Subcutaneous abdominal adipose tissue (tissue), 5 donors: ENCODE measurements at regions not wholly inside any gene's neighbourhood (a gene's known extent, or its start where the extent isn't known, plus 50 kb on each side); places are given as distances from the start of the nearest gene placed in this dataset.

Experiments
- H3K27ac ChIP-seq: one replicate; pipeline ENCODE4 v1.7.0; 2013; ENCODE audit warnings: low read depth, mild to moderate bottlenecking, inconsistent platforms, low read length, moderate library complexity
- H3K27me3 ChIP-seq, 5 donors: one replicate each; pipeline ENCODE4 v1.7.0; 2013; ENCODE audit warnings: low read length in 5 of 5, inconsistent platforms in 1 of 5; ENCODE audit not compliant: control insufficient read depth in 5 of 5, insufficient read depth in 4 of 5
- H3K36me3 ChIP-seq, 5 donors: one replicate each; pipeline ENCODE4 v1.7.0; 2013; ENCODE audit warnings: low read length in 5 of 5; ENCODE audit not compliant: control insufficient read depth in 5 of 5, insufficient read depth in 5 of 5
- H3K4me1 ChIP-seq, 5 donors: one replicate each; pipeline ENCODE4 v1.7.0; 2013; ENCODE audit warnings: low read length in 5 of 5, mild to moderate bottlenecking in 3 of 5, moderate library complexity in 1 of 5; ENCODE audit not compliant: control insufficient read depth in 5 of 5, insufficient read depth in 5 of 5
- H3K4me3 ChIP-seq, 5 donors: one replicate each; pipeline ENCODE4 v1.7.0; 2013; ENCODE audit warnings: low read length in 5 of 5, low read depth in 1 of 5
- H3K9ac ChIP-seq, 5 donors: one replicate each; pipeline ENCODE4 v1.7.0; 2013; ENCODE audit warnings: low read length in 5 of 5, mild to moderate bottlenecking in 4 of 5, moderate library complexity in 3 of 5
- H3K9me3 ChIP-seq, 5 donors: one replicate each; pipeline ENCODE4 v1.7.0; 2013; ENCODE audit warnings: low read length in 5 of 5; ENCODE audit not compliant: control insufficient read depth in 5 of 5
- donor health status: healthy.
- donor health status: healthy.
- donor health status: healthy.
- donor health status: healthy.
- donor health status: healthy.

DNA sequence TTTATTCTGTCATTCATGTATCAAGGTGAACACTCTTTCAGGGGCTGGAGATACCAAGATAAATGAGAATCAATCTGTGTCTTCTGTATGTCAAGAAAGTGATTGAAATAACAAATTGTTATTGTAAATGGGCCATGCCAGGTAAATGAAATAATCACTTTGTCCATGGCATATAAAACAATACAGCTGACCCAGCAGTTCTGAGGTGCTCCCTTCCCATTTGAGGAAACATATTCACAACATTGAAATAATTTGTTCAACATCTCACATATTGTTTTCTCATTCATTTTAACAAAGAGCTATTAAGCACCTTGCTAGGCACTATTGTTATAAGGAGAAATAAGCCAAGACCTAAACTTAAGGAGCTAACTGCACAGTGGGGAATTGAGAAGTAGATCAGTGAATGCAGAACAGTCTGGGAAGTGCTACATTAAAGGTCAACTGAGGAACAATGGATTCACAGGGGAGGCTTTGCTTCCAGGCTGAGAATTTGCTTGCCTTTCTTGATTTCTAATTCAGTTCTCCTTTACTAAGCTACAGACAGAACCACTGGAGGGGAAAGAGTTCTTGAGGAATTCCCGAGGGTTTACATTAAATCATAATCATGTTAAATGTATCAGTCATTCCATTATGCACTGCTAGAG lies 806.3 kb upstream of the ARPP21 start:
- Histone ChIP-seq H3K27me3 (no peaks in the 10 kb centered on the region), H3K4me3 (no peak overlapping the region), H3K9ac (no peak overlapping the region), H3K27ac (no peak overlapping the region), H3K36me3 (no peaks in the 10 kb centered on the region), H3K4me1 (no peaks in the 10 kb centered on the region), H3K9me3 (no peaks in the 10 kb centered on the region)

DNA sequence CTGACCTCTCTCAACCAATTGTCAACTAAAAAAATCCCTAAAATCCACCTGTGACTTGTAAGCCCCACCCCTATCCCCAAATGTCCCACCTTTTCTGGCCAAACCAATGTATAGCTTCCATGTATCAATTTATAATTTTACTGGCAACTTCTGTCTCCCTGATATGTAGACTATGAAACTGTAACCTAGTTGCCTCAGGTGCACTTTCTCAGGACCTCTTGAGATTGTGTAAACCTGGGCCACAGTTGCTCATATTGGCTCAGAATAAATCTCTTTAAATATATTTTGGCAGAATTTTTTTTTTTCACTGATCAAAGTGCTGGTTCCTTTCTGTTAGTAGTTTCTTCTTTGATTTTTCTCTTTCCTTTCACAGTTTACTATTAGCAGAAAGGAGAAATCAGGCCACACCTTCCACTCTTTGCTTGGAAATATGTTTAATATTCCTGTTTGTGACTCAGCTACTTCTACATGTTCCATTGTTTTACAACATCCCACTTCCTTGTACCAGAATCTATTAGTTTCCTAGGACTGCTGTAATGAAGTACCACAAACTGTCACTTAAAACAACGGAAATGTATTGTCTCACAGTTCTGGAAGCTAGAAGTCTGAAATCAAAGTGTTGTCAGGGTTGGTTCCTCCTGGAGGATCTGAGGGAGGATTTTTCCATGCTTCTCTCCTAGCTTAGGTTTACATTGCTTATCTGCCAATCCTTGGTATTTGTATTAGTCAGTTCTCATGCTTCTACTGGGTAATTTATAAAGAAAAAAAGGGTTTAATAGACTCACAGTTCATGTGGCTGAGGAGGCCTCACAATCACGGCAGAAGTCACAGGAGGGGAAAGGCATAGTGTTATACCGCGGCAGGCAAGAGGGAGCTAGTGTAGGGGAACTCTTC lies 801.2 kb upstream of the ARPP21 start:
- Histone ChIP-seq H3K9ac (no peak overlapping the region), H3K36me3 (no peaks in the 10 kb centered on the region), H3K9me3 (no peaks in the 10 kb centered on the region), H3K4me3 (no peak overlapping the region), H3K27me3 (no peaks in the 10 kb centered on the region), H3K27ac (no peak overlapping the region), H3K4me1 (no peaks in the 10 kb centered on the region)

DNA sequence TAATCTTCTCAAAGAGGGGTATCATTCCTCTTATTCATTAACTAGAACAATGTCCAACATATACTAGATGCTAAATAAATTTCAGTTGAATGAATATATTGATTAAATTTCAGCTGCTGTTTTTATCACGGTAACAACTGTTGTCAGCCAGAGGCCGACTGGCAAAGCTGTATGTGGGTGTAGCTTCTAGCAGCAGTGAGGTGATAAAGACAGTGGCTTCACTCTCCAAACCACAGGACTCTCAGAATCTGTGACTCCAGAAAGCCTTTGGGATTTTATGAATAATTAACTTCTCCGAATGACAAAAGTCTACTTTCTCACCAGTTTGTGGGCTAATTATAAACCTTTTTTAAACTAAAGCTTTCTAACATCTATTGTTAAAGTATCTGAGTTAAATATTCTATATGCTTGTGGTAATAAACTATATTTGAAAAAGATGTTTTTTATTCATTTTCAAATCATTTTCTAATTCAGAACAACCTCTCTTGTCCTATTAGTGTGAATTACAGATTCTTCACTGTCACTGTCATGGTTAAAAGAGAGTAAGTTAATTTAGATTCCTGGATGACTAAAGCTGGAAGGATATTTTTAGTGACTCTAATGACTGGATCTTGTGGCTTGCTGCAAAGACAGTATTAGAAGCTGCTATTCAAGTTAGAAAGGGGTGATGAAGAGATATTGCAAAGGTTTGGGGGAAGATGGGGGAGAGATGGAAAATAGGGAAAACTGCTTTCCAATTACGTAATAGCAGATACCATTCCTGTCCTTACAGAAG lies 796.4 kb upstream of the ARPP21 start:
- Histone ChIP-seq H3K9me3 (no peaks in the 10 kb centered on the region), H3K36me3 (no peaks in the 10 kb centered on the region), H3K27ac (no peak overlapping the region), H3K9ac (no peak overlapping the region), H3K4me3 (no peak overlapping the region), H3K4me1 (no peaks in the 10 kb centered on the region), H3K27me3 (no peaks in the 10 kb centered on the region)

DNA sequence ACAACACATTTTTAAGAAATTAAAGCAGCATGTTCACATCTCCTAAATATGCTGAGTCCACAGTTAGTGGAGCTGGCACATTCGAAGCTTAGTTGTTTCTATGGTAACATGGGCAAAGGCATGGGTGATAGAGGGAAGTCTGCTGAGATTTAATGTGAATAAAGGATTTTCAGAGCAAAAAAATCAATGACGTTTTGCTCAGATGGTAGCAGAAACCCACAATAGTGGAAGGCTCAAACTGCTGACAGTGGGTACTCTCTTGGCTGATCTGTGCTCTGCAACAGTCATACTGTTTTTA lies 795.1 kb upstream of the ARPP21 start:
- Histone ChIP-seq H3K9ac (no peak overlapping the region), H3K27me3 (no peaks in the 10 kb centered on the region), H3K9me3 (no peaks in the 10 kb centered on the region), H3K27ac (no peak overlapping the region), H3K36me3 (no peaks in the 10 kb centered on the region), H3K4me3 (no peak overlapping the region), H3K4me1 (no peaks in the 10 kb centered on the region)

DNA sequence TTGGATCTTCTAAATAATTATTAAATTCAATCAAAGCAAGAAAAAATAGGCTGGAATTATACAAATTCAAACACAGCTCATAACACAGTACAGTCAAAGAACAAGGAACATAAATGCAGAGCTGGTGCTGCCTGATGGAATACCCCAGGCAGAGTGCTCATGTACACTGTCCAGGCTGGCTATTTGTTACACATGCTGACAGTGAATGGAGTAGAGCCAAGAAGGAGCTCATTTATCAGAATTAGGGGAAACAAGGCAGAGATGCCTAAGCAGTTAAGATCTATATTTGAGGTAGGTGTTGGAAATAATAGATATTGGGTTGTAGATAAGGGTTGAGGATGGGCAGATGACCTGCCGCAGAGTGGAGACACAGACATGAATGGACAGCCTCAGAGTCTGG lies 788.2 kb upstream of the ARPP21 start:
- no peaks in the 10 kb centered on the region for H3K36me3 ChIP-seq
- H3K9me3 ChIP-seq, result no peaks in the 10 kb centered on the region
- H3K27ac ChIP-seq, result no peak overlapping the region
- H3K4me3 ChIP-seq, result no peak overlapping the region
- H3K27me3 ChIP-seq, result no peaks in the 10 kb centered on the region
- no peaks in the 10 kb centered on the region for H3K4me1 ChIP-seq
- H3K9ac ChIP-seq, result no peak overlapping the region

DNA sequence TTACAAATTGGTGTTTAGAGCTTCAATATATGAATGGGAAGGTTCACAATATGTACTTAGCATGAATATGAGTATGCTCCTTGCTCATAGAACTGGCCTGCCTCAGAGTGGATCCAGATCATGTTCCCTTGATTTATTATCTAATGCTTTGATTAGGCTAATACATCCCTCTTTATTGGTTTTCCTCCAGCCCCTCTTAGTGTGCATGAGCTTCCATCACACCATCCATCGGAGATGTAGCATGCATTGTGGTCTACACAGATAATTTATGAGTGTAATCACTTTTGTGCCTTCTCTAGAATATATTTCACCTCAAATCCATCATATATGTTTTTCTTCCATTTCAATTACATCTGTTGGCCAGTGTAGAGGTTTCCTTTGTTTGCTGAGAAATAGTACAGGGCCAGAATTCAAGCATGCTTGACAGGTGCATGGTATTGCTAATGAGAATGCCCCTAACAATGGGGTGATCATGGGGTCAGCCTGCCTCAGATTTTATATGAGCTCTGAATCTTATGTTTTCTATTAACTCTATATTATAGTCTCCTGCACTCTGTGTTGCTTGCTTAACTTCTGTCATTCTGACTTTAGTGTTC lies 786.4 kb upstream of the ARPP21 start:
- no peak overlapping the region for H3K9ac ChIP-seq
- no peaks in the 10 kb centered on the region for H3K36me3 ChIP-seq
- no peaks in the 10 kb centered on the region for H3K27me3 ChIP-seq
- H3K27ac ChIP-seq, result no peak overlapping the region
- H3K9me3 ChIP-seq, result no peaks in the 10 kb centered on the region
- H3K4me3 ChIP-seq, result no peak overlapping the region
- H3K4me1 ChIP-seq, result no peaks in the 10 kb centered on the region

DNA sequence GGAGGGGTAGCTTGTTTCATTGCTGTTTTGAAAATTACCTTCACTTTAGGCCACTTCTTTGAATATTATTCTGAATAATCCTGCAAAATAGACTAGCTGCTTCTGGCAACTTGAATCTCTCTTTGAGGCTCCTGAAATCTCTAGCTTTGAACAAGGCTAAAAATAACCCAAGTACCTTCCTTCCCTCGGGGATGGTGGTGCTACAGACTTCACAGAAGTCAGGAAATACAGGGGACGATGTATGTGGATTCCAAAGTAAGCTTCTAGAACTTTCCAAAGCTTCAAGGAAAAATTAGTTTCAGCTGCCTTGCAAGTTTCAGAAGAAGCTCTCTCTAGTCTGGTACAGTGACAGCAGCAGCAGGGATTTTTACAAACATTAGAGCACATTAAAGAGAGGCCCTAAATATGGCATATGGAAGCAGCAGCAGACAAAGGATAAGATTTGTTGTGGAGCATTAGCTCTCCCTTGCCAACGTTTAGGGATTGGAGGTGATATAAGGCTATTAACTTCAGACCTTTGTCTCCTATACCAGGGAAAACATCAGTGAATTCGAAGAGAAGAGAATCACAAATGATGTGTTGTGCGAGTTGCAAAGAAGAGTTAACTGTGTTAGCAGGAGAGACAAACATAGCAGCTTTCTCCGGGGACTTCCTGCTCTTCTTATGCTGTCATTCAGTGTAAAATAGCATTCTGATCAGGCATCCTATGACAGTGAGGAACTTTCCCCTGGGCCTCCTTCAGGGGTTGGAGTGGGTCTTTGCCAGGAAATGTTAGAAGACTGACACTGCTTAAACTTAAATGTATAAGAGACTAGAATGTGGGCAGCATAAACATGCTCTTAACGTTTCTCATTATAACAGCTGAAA lies 783.0 kb upstream of the ARPP21 start:
- no peaks in the 10 kb centered on the region for H3K27me3 ChIP-seq
- no peaks in the 10 kb centered on the region for H3K36me3 ChIP-seq
- H3K4me3 ChIP-seq, result no peak overlapping the region
- no peaks in the 10 kb centered on the region for H3K9me3 ChIP-seq
- H3K4me1 ChIP-seq, result no peaks in the 10 kb centered on the region
- H3K27ac ChIP-seq, result no peak overlapping the region
- H3K9ac ChIP-seq, result no peak overlapping the region

DNA sequence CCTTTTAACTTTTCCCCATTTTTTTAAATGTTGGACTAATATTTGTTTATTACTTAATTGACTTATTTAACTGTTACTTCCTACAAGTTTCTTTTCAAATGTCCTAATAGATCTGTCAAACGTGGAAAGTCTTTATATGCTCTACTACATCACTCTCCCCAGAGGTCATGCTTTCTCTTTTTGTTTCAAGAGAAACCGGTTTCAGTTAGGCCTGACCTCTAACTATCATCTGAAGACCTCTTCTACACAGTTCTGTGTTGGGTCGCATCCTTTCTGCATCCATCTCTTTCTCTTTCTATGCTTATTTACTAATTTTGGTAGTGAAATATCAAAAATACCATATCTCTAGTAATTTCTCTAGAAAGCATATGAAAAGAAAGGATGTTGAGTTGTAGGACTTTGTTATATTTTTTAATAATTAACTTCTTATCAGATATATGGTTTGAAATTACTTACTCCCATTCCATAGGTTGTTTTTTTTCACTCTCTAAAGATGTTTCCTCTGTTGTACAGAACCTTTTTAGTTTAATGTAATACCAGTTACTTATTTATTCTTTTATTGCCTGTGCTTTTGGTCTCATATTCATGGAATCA lies 781.2 kb upstream of the ARPP21 start:
- no peaks in the 10 kb centered on the region for H3K4me1 ChIP-seq
- no peaks in the 10 kb centered on the region for H3K36me3 ChIP-seq
- H3K4me3 ChIP-seq, result no peak overlapping the region
- H3K9ac ChIP-seq, result no peak overlapping the region
- no peaks in the 10 kb centered on the region for H3K27me3 ChIP-seq
- H3K27ac ChIP-seq, result no peak overlapping the region
- H3K9me3 ChIP-seq, result no peaks in the 10 kb centered on the region

DNA sequence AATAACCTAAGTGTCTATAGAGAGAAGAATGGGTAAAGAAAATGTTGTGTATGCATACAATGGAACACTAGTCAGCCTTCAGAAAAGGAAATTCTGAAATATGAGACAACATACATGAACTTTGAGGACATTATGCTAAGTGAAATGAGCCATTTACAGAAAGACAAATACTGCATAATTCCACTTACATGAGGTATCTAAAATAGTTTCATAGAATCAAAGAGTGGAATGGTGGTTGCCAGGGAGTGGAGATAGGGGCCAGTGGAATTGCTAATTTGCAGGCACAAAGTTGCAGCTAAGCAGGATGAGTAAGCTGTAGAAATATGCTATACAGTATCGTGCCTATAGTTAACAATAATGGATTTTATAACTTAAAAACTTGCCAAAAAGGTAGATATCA lies 779.6 kb upstream of the ARPP21 start:
- H3K9me3 ChIP-seq, result no peaks in the 10 kb centered on the region
- H3K4me3 ChIP-seq, result no peak overlapping the region
- no peak overlapping the region for H3K9ac ChIP-seq
- H3K27me3 ChIP-seq, result no peaks in the 10 kb centered on the region
- no peaks in the 10 kb centered on the region for H3K36me3 ChIP-seq
- H3K27ac ChIP-seq, result no peak overlapping the region
- no peaks in the 10 kb centered on the region for H3K4me1 ChIP-seq
